COR-L47 (cell line): ENCODE measurements at regions not wholly inside any gene's neighbourhood (a gene's known extent, or its start where the extent isn't known, plus 50 kb on each side); places are given as distances from the start of the nearest gene placed in this dataset.
A peak's percentile ranks its signal among the peaks of the same experiment; 100 is the strongest.

Experiments
- DNase-seq: peaks from one replicate; lab custom pipeline; 2025; lab: John Stamatoyannopoulos, UW

- no peak for DNase-seq
These were observed 64.2 kb downstream of the GJA1 start for GRCh38 chr6:121499666-121500065.

GRCh38 chr6:121503589-121503991, 68.1 kb downstream of the GJA1 start:
- DNase-seq, result no peak

DNA sequence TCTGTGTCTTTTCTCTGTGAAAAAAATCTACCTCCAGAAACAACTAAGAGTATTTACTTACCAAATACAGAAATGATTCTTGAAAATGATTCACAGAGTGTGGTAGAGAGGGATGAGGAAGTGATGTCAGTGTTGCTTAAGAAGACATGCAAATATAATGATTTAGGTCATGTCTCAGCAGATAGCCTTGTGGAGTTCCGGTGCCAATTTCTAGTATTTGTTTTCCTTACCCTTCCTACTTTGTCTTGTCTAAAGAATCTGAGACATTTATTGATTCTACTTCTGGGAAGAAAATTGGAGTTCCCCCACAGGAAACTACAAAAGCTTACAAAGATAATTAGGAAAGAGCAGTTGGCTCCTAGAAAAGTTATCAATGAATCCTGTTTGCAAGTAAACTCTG, 68.8 kb downstream of the GJA1 start:
- DNase-seq, result no peak

DNA sequence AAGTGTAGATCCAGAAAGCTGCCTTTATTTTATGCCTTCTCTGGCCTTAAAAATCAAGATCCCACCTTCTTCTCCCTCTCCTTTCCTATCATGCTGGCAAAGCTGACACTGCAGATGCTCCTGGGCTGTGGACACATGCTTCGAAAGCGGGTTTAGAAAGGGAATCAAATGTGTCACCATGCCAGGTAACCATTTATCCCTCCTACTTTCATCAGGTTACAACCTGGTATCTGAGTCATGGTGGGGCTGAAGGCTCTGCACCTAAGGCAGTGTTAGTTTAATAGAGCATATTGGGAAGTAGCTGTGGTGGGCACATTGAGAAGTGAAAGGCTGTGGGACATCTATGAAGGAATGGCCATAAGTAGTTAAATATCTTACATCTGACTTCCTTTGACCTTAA, 69.8 kb downstream of the GJA1 start:
- no peak for DNase-seq

- no peak for DNase-seq
These were observed 71.6 kb downstream of the GJA1 start for GRCh38 chr6:121506761-121507754.

GRCh38 chr6:121510568-121511177, 75.2 kb downstream of the GJA1 start:
- DNase-seq, result no peak

GRCh38 chr6:121515630-121516265, 80.3 kb downstream of the GJA1 start:
- no peak for DNase-seq

DNA sequence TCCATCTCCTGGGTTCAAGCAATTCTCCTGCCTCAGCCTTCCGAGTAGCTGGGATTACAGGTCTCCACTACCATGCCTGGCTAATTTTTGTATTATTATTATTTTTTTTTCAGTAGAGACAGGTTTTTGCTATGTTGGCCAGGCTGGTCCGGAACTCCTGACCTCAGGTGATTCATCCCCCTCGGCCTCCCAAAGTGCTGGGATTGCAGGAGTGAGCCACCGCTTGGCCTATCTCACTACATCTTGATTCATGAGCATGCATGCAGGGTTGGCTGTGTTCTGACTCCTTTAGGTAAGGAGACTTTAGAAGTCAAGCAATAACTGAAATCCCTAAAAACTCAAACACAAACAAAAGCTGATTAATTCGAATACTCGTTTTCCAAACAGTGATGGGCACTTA, 80.9 kb downstream of the GJA1 start:
- DNase-seq, result no peak

- no peak for DNase-seq
These were observed 85.1 kb downstream of the GJA1 start for GRCh38 chr6:121520337-121521163.

GRCh38 chr6:121521164-121521555, 85.7 kb downstream of the GJA1 start:
- DNase-seq, result no peak

DNA sequence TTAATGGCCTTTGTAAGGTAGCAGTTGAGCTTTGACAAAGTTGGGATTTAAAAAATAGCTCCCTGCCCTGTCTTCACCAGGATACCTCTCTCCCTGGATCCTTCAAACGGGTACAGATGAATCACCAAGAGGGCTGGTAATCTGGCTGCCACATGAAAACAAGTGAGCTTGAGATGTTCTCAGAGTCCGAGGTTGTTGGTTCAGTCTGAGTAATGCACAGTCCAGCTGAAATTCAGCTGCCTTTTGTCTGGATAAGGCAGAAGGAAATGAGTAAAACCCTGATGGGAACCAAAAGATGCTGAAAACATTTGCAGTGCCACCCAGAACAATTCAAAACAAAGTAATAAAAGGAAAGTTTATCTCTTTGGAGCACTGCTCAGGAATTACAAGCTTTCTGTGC, 86.8 kb downstream of the GJA1 start:
- no peak for DNase-seq

DNA sequence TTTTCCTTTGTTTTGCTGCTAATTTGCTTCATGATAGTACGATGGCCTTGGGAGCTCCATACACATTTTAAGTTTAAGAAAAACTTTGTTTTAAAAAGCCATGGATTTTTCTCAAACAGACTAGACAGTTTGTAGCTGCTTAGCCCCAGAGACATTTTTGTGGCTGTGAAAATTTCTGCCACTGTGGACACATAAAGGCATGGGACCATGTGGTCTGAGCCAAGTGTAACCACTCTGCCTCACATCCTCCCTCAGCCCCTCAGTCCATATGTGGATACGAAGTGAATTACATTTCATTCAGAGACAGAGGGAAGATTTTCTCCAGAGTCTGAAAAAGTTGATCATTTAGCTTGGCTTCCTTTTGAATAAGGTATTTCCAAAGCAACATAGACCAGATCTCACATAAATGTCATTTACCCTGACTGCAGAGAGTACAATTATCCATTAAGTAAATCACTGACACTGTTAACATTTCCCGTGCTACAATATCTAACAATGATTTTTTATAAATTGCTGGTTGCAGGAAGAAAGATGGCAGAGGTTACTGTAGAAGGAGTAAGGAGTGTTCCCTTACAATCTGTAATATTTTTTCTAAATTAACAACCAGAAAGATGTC, 87.4 kb downstream of the GJA1 start:
- DNase-seq, result no peak

DNA sequence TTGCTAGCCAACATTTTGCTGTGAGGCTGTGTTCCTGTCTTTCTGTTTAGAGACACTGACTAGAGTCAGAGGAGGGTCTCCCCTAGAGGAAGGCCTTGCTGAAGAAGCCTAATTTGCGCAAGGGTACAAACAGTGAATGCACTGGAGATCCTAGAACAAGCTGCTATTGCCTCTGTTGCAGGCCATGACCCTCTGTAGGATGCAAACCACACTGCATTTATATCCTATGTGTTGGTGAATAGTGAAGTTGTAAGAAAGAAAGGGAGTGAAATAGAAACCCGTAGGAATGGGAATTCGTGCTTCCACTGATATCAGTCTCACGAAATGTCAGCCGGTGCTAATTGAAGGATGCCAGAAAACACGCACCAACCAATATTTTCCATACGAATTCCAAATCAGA, 88.2 kb downstream of the GJA1 start:
- no peak for DNase-seq

GRCh38 chr6:121526282-121526681, 90.8 kb downstream of the GJA1 start:
- no peak for DNase-seq

DNA sequence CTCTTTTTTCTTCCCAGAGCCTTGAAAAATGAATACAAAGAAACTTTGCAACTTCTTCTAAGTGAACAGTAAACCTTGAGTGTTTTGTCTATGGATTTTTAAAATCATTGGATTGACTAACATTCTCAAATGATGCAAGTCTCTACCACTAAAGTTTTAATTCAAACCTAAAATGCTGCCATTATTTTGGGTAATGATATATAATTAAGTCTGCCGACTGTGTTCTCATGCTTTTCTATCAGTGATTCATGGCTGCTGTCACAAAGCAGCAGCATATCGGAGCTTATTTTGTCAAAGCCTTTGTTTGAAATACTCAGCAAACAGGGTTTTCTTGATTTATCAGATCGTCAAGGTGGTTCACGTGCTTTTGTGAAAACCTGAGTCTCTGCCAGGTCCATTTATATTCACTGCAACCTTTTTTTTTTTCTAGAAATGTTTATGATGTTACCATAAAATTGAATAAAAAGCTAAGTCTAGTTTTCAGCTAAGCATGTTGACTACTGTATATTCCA, 96.3 kb downstream of the GJA1 start:
- DNase-seq, result peak; percentile 77

- peak; percentile 36 for DNase-seq
These were observed 97.9 kb downstream of the GJA1 start for GRCh38 chr6:121533321-121533841.

DNA sequence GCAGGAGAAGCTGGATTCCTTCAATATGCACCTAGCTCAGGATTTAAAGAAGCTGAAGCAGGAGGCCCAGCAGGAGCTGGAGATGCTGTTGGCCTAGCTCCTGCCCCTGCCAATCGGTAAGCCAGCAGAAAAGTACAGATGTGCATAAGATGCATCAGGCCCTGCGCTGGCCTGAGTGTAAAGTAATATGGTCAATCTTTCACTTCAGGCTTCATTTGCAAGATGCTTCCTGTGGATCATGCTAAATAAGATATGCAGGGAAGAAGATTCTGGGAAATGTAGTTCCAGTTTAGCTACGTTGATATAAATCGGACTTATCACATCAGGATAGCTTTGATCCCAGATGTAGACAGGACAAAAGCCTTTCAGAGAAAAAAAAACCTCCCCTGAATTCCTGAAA, 100.3 kb downstream of the GJA1 start:
- DNase-seq, result no peak

GRCh38 chr6:121536345-121536744, 100.9 kb downstream of the GJA1 start:
- DNase-seq, result no peak

DNA sequence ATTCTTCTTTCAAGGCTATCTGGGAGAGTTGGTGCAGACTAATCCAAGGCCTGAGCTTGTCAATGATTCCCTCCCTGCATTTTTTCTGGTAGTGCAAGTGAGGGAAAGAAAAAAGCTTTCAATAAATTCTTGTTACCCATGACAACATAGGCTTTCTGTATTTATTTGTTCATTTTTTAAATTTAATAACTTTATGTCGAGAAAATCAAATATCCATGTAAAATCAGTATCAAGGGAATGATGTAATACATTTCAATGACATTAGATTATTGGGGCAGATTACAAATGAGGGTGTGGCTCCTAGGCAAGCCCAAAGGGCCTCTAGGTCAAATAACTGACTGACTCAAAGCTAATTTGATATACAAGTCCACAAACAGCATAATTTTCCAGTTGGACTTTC, 104.0 kb downstream of the GJA1 start:
- no peak for DNase-seq

DNA sequence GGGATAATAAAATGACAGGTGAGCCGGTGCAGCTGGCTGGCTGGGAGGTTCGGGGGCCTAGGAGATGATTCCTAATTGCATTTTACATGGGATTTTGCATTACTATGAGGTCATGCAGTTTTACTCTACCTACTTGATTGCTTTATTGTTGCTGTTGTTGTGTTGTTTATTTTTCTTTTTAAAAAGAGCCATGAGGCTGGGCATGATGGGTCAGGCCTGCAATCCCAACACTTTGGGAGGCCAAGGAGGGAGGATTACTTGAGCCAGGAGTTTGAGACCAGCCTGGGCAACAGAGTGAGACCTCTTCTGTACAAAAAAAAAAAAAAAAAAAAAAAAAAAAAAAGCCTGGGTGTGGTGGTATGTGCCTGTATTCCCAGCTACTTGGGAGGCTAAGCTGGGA, 104.8 kb downstream of the GJA1 start:
- DNase-seq, result no peak

DNA sequence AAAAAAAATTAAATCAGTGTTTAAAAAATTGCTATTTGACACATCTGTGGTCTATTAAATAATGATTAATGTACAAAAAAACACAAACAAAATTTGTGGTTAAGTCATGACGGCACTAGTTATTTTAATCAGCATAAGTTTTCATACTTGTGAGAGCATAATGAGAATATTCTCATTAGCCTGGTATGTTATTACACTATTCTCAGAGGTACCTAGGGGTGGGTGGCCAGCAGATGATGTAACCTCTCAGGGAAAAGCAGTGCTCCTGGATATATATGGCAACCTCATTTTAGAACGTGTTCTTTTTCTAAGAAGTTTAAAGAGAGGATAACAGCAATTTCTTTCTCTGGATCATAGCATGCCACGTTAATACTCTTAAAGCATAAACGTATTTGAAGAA, 109.2 kb downstream of the GJA1 start:
- no peak for DNase-seq
